ENCODE measurements at regions not wholly inside any gene's neighbourhood (a gene's known extent, or its start where the extent isn't known, plus 50 kb on each side); places are given as distances from the start of the nearest gene placed in this dataset.

- Histone ChIP-seq H3K27ac (ENCODE audit: low read depth in 1 of 2, low read length in 2 of 2) (no peak overlapping the region), H3K4me2 (replicated peaks; ENCODE audit: extremely low read depth, low read length, poor library complexity, severe bottlenecking) (no peak overlapping the region), H3K36me3 (replicated peaks in 1 of 2; ENCODE audit: control insufficient read depth in 1 of 2, insufficient read depth in 2 of 2, low read length in 2 of 2) (no peaks in the 10 kb centered on the region), H3K79me2 (ENCODE audit: insufficient read depth, low read length) (no peaks in the 10 kb centered on the region), H2AFZ (ENCODE audit: insufficient read depth, low read depth, low read length, poor library complexity, severe bottlenecking) (no peak overlapping the region), H3K27me3 (ENCODE audit: control insufficient read depth in 2 of 2, insufficient read depth in 2 of 2, low read length in 2 of 2) (no peaks in the 10 kb centered on the region), H3K4me1 (ENCODE audit: control insufficient read depth in 1 of 2, insufficient read depth in 2 of 2, low read length in 2 of 2) (no peaks in the 10 kb centered on the region), H4K20me1 (ENCODE audit: insufficient read depth, low read length) (no peaks in the 10 kb centered on the region), H3K9me3 (replicated peaks in 1 of 2; ENCODE audit: control insufficient read depth in 1 of 2, insufficient read depth in 1 of 2, low read length in 2 of 2) (peaks cover 14 to 21% of the 10 kb centered on the region in 2 donors), H3K4me3 (replicated peaks in 1 of 3; ENCODE audit: low read depth in 2 of 3, low read length in 3 of 3) (no peak overlapping the region), H3K9ac (ENCODE audit: insufficient read depth, low read length, poor library complexity, severe bottlenecking) (no peak overlapping the region)
- DNase-seq: no peak
- no peak overlapping the region for H3K27ac Mint-ChIP-seq
- peaks cover 0 to 2% (median 0%) of the 10 kb centered on the region in 3 donors for H3K27me3 Mint-ChIP-seq (ENCODE audit: low read depth in 3 of 3)
- H3K4me3 Mint-ChIP-seq: no peak overlapping the region
- TF ChIP-seq CTCF (IDR thresholded peaks at IDR 0.05): no peak
- H3K36me3 Mint-ChIP-seq: no peaks in the 10 kb centered on the region
- intact Hi-C loops (cut with micrococcal nuclease): no loop called here
- 66% methylated on average over 3 of the region's 5 CpGs for WGBS (ENCODE audit: insufficient coverage)
- H3K9me3 Mint-ChIP-seq: peaks cover 0 to 16% (median 4%) of the 10 kb centered on the region in 7 donors
- H3K4me1 Mint-ChIP-seq: no peaks in the 10 kb centered on the region
Measured at GRCh38 chr7:54066643-54067042, 475.5 kb upstream of the VSTM2A start.

GRCh38 chr7:54069843-54070242 is 472.3 kb upstream of the VSTM2A start:
- H3K9me3 ChIP-seq (replicated peaks in 1 of 2; ENCODE audit: control insufficient read depth in 1 of 2, insufficient read depth in 1 of 2, low read length in 2 of 2): peaks cover 24 to 28% of the 10 kb centered on the region in 2 donors
- no peak for TF ChIP-seq CTCF (IDR thresholded peaks at IDR 0.05)
- H3K36me3 ChIP-seq (replicated peaks in 1 of 2; ENCODE audit: control insufficient read depth in 1 of 2, insufficient read depth in 2 of 2, low read length in 2 of 2): no peaks in the 10 kb centered on the region
- intact Hi-C loops (cut with micrococcal nuclease): no loop called here
- no peaks in the 10 kb centered on the region for H3K27me3 ChIP-seq (ENCODE audit: control insufficient read depth in 2 of 2, insufficient read depth in 2 of 2, low read length in 2 of 2)
- Mint-ChIP-seq H3K36me3 (no peaks in the 10 kb centered on the region), H3K9me3 (peaks cover 2 to 22% (median 10%) of the 10 kb centered on the region in 7 donors), H3K4me1 (no peaks in the 10 kb centered on the region), H3K4me3 (no peak overlapping the region), H3K27me3 (ENCODE audit: low read depth in 3 of 3) (peaks cover 0 to 4% (median 0%) of the 10 kb centered on the region in 3 donors), H3K27ac (no peak overlapping the region)
- 71% methylated on average over 3 of the region's 4 CpGs for WGBS (ENCODE audit: insufficient coverage)
- DNase-seq: no peak
- no peak overlapping the region for H2AFZ ChIP-seq (ENCODE audit: insufficient read depth, low read depth, low read length, poor library complexity, severe bottlenecking)
- no peak overlapping the region for H3K9ac ChIP-seq (ENCODE audit: insufficient read depth, low read length, poor library complexity, severe bottlenecking)
- no peak overlapping the region for H3K4me2 ChIP-seq (replicated peaks; ENCODE audit: extremely low read depth, low read length, poor library complexity, severe bottlenecking)
- no peak overlapping the region for H3K4me3 ChIP-seq (replicated peaks in 1 of 3; ENCODE audit: low read depth in 2 of 3, low read length in 3 of 3)
- no peaks in the 10 kb centered on the region for H3K79me2 ChIP-seq (ENCODE audit: insufficient read depth, low read length)
- no peak overlapping the region for H3K27ac ChIP-seq (ENCODE audit: low read depth in 1 of 2, low read length in 2 of 2)
- H4K20me1 ChIP-seq (ENCODE audit: insufficient read depth, low read length): no peaks in the 10 kb centered on the region
- no peaks in the 10 kb centered on the region for H3K4me1 ChIP-seq (ENCODE audit: control insufficient read depth in 1 of 2, insufficient read depth in 2 of 2, low read length in 2 of 2)

Measured in CD14-positive monocyte (primary cell).